ENCODE measurements at regions not wholly inside any gene's neighbourhood (a gene's known extent, or its start where the extent isn't known, plus 50 kb on each side); places are given as distances from the start of the nearest gene placed in this dataset.

DNA sequence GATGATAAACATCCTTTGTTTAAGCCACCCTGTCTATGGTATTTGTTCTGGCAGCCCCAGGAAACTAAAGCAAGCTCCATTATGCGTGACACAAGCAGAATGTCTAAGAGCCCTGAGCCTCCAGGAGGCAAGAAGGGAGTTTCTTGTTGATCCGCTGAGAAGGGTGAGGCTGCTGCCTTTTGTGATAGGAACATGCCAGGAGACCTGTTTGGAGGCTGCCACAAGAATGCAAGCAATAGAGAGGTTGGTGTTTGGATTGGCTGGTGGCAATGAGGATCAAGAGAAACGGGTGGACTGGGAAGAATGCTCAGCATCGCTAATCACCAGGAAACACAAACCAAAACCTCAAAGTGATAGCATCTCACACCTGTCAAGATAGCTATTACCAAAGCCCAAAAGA, 104.8 kb downstream of the ASB7 start:
- H3K27ac ChIP-seq: no peak overlapping the region
- no peak overlapping the region for H3K4me3 ChIP-seq
- peaks cover 0 to 7% (median 0%) of the 10 kb centered on the region in 4 donors for H3K9me3 ChIP-seq
- peaks cover 0 to 7% (median 0%) of the 10 kb centered on the region in 4 donors for H3K4me1 ChIP-seq
- H3K27me3 ChIP-seq: no peaks in the 10 kb centered on the region
- WGBS, 2 donors: 63 to 73% methylated on average over 4 of the region's 4 CpGs
- TF ChIP-seq EP300 (IDR thresholded peaks at IDR 0.05): no peak
- TF ChIP-seq, protein P1, sequence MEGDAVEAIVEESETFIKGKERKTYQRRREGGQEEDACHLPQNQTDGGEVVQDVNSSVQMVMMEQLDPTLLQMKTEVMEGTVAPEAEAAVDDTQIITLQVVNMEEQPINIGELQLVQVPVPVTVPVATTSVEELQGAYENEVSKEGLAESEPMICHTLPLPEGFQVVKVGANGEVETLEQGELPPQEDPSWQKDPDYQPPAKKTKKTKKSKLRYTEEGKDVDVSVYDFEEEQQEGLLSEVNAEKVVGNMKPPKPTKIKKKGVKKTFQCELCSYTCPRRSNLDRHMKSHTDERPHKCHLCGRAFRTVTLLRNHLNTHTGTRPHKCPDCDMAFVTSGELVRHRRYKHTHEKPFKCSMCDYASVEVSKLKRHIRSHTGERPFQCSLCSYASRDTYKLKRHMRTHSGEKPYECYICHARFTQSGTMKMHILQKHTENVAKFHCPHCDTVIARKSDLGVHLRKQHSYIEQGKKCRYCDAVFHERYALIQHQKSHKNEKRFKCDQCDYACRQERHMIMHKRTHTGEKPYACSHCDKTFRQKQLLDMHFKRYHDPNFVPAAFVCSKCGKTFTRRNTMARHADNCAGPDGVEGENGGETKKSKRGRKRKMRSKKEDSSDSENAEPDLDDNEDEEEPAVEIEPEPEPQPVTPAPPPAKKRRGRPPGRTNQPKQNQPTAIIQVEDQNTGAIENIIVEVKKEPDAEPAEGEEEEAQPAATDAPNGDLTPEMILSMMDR (IDR thresholded peaks at IDR 0.05): no peak
- TF ChIP-seq POLR2A (IDR thresholded peaks at IDR 0.05): no peak
- no peaks in the 10 kb centered on the region for H3K36me3 ChIP-seq
- DNase-seq (ENCODE audit: low spot score in 2 of 2): no peak

DNA sequence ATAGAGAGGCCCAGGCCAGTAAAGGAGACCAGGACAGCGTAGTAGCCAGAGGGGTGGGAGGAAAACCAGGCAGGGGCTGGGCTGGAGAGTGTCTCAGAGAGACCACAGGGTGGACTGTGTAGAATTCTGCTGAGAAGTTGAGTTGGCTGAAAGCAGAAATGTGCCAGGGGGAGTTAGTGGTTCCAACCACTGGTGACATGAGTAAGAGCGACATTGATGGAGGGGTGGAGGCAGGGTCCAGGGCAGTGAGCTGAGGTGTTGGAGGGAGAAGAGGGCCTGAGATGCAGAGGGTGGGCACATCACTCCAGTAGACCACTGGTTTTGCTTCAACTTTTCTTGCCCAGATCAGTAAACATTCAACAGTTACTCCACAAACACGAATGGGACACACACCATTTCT, 106.5 kb downstream of the ASB7 start:
- Histone ChIP-seq H3K27me3 (no peaks in the 10 kb centered on the region), H3K9me3 (no peaks in the 10 kb centered on the region), H3K27ac (no peak overlapping the region), H3K36me3 (no peaks in the 10 kb centered on the region), H3K4me3 (no peak overlapping the region), H3K4me1 (peaks cover 0 to 9% (median 0%) of the 10 kb centered on the region in 4 donors)
- TF ChIP-seq POLR2A (IDR thresholded peaks at IDR 0.05) (no peak), EP300 (IDR thresholded peaks at IDR 0.05) (no peak)
- TF ChIP-seq, protein P1 (IDR thresholded peaks at IDR 0.05): no peak
- 90 to 92% methylated on average over 3 of the region's 3 CpGs for WGBS, 2 donors
- DNase-seq (ENCODE audit: low spot score in 2 of 2): no peak

DNA sequence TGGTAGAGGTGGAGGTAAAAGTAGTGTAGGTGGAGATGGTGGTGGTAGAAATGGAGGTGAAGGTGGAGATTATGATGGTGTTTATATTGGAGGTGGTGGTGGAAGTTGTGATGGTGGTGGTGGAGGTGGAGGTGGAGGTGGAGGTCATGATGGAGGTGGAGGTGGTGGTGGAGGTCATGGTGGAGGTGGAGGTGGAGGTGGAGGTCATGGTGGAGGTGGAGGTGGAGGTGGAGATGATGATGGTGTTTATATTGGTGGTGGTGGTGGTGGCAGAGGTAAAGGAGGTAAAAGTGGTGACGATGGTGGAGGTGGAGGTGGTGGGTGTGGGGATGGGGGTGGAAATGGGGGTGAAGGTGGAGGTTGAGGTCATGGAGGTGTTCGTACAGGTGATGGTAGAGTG, 107.8 kb downstream of the ASB7 start:
- H3K27me3 ChIP-seq: no peaks in the 10 kb centered on the region
- no peak overlapping the region for H3K27ac ChIP-seq
- DNase-seq (ENCODE audit: low spot score in 2 of 2): no peak
- TF ChIP-seq EP300 (IDR thresholded peaks at IDR 0.05): no peak
- TF ChIP-seq POLR2A (IDR thresholded peaks at IDR 0.05): no peak
- TF ChIP-seq, protein P1 (IDR thresholded peaks at IDR 0.05): no peak
- 47 to 48% methylated on average over 2 of the region's 2 CpGs for WGBS, 2 donors
- no peak overlapping the region for H3K4me3 ChIP-seq
- H3K4me1 ChIP-seq: peaks cover 0 to 9% (median 0%) of the 10 kb centered on the region in 4 donors
- no peaks in the 10 kb centered on the region for H3K36me3 ChIP-seq
- H3K9me3 ChIP-seq: no peaks in the 10 kb centered on the region

GRCh38 chr15:100710744-100711515, 108.5 kb downstream of the ASB7 start:
- WGBS, 2 donors: 85 to 92% methylated on average over 16 of the region's 16 CpGs
- no peak for DNase-seq (ENCODE audit: low spot score in 2 of 2)

GRCh38 chr15:100711516-100712021, 109.2 kb downstream of the ASB7 start:
- no peaks in the 10 kb centered on the region for H3K9me3 ChIP-seq
- no peaks in the 10 kb centered on the region for H3K27me3 ChIP-seq
- H3K4me3 ChIP-seq: no peak overlapping the region
- DNase-seq (ENCODE audit: low spot score in 2 of 2): no peak
- no peaks in the 10 kb centered on the region for H3K36me3 ChIP-seq
- no peak for TF ChIP-seq EP300 (IDR thresholded peaks at IDR 0.05)
- no peak for TF ChIP-seq POLR2A (IDR thresholded peaks at IDR 0.05)
- TF ChIP-seq, protein P1 (IDR thresholded peaks at IDR 0.05): no peak
- 58 to 71% methylated on average over 9 of the region's 9 CpGs for WGBS, 2 donors
- H3K27ac ChIP-seq: no peak overlapping the region
- H3K4me1 ChIP-seq: peaks cover 0 to 9% (median 0%) of the 10 kb centered on the region in 4 donors

More at GRCh38 chr15:100710744-100711515, 108.5 kb downstream of the ASB7 start:
- no peak overlapping the region for H3K4me3 ChIP-seq
- H3K27ac ChIP-seq: no peak overlapping the region
- H3K36me3 ChIP-seq: no peaks in the 10 kb centered on the region
- H3K9me3 ChIP-seq: no peaks in the 10 kb centered on the region
- TF ChIP-seq POLR2A (IDR thresholded peaks at IDR 0.05) (no peak), EP300 (IDR thresholded peaks at IDR 0.05) (no peak)
- TF ChIP-seq, protein P1 (IDR thresholded peaks at IDR 0.05): no peak
- peaks cover 0 to 9% (median 0%) of the 10 kb centered on the region in 4 donors for H3K4me1 ChIP-seq
- H3K27me3 ChIP-seq: no peaks in the 10 kb centered on the region
